Mammary epithelial cell (primary cell): ENCODE measurements at regions not wholly inside any gene's neighbourhood (a gene's known extent, or its start where the extent isn't known, plus 50 kb on each side); places are given as distances from the start of the nearest gene placed in this dataset.
"Not testable (repeated sequence)": the region's sequence is repeated elsewhere in the genome, so short reads cannot be mapped to it uniquely, and the experiment has no call there.

ENCODE experiments used
- CTCF ChIP-seq, 2 donors: IDR thresholded peaks in 1 of 2; conservative IDR thresholded peaks in 1 of 2; 2 replicates each; pipeline ENCODE4 v1.5.1; 2011 to 2012; ENCODE audit warnings: inconsistent platforms in 2 of 2, low read length in 2 of 2, mild to moderate bottlenecking in 2 of 2, control low read depth in 1 of 2, low read depth in 1 of 2; ENCODE audit not compliant: insufficient read depth in 1 of 2; ENCODE audit errors: extremely low read depth in 1 of 2
- EZH2 ChIP-seq: IDR thresholded peaks from 2 replicates; pipeline ENCODE4 v1.6.1; 2012; ENCODE audit warnings: low read length, inconsistent platforms, borderline replicate concordance

GRCh38 chr4:49285905-49286304 is 299.8 kb downstream of the CWH43 start:
- TF ChIP-seq CTCF (conservative IDR thresholded peaks at IDR 0.05 in 1 of 2, IDR thresholded peaks at IDR 0.05 in 1 of 2; ENCODE audit: extremely low read depth in 1 of 2, insufficient read depth in 1 of 2, low read depth in 1 of 2, low read length in 2 of 2); EZH2: not testable (repeated sequence)
